Caco-2 (cell line): ENCODE measurements at regions not wholly inside any gene's neighbourhood (a gene's known extent, or its start where the extent isn't known, plus 50 kb on each side); places are given as distances from the start of the nearest gene placed in this dataset.

Source experiments
- BruUV-seq: library from RNA; stranded (reverse); fragments of 400-500 nt; replicated peaks from 2 replicates; lab custom pipeline; 2021; lab: Mats Ljungman, UMichigan
- CTCF ChIA-PET: fragments of 300-600 bp; sonication (Branson Sonifier 250); formaldehyde crosslinking; loops from one replicate; lab custom pipeline; 2022; ENCODE audit warnings: antibody characterized with exemption; lab: Charles Lee
- POLR2A ChIA-PET: fragments of 300-600 bp; sonication (Branson Sonifier 250); formaldehyde crosslinking; loops from one replicate; lab custom pipeline; 2022; ENCODE audit warnings: antibody characterized with exemption; lab: Charles Lee
- DNase-seq, 2 experiments: peaks; one replicate each; pipeline versions ENCODE4 v3.0.0 to v3.0.0-alpha.2; 2020 to 2022
- H3K27me3 ChIP-seq: replicated peaks from 2 replicates; pipeline ENCODE4 v1.6.0; 2011; ENCODE audit warnings: low read length; ENCODE audit not compliant: control insufficient read depth, insufficient read depth
- H3K36me3 ChIP-seq: 2 replicates; pipeline ENCODE4 v1.5.1; 2011; ENCODE audit warnings: low read length; ENCODE audit not compliant: control insufficient read depth, insufficient read depth
- H3K4me1 ChIP-seq: fragments of 250-450 bp; sonication (Bioruptor Pico); 2 replicates; pipeline ENCODE4 v1.5.1; 2020; ENCODE audit warnings: mild to moderate bottlenecking
- H3K4me3 ChIP-seq: 2 replicates; pipeline ENCODE4 v1.5.1; 2011; ENCODE audit warnings: low read depth, mild to moderate bottlenecking, control low read depth, low read length
- H3K9me3 ChIP-seq: fragments of 250-450 bp; sonication (Bioruptor Pico); 2 replicates; pipeline ENCODE4 v1.5.1; 2020; ENCODE audit warnings: mild to moderate bottlenecking, moderate library complexity
- H3K27ac Mint-ChIP-seq: one replicate; pipeline ENCODE4 v1.8.0; 2022; ENCODE audit warnings: mixed read lengths; ENCODE audit not compliant: unreplicated experiment
- H3K27me3 Mint-ChIP-seq: one replicate; pipeline ENCODE4 v1.8.0; 2022; ENCODE audit warnings: mixed read lengths; ENCODE audit not compliant: insufficient read depth, unreplicated experiment
- H3K36me3 Mint-ChIP-seq: one replicate; pipeline ENCODE4 v1.8.0; 2022; ENCODE audit warnings: mild to moderate bottlenecking, mixed read lengths; ENCODE audit not compliant: insufficient read depth, unreplicated experiment
- H3K4me1 Mint-ChIP-seq: one replicate; pipeline ENCODE4 v1.8.0; 2022; ENCODE audit warnings: low read depth, mixed read lengths; ENCODE audit not compliant: unreplicated experiment
- H3K4me3 Mint-ChIP-seq: one replicate; pipeline ENCODE4 v1.8.0; 2022; ENCODE audit warnings: mild to moderate bottlenecking, moderate library complexity, mixed read lengths; ENCODE audit not compliant: unreplicated experiment
- H3K9me3 Mint-ChIP-seq: one replicate; pipeline ENCODE4 v1.8.0; 2022; ENCODE audit warnings: mixed read lengths; ENCODE audit not compliant: unreplicated experiment
- intact Hi-C: fragments of 100-400 bp; cut with micrococcal nuclease; formaldehyde crosslinking; loops from one replicate; pipeline ENCODE4 v1.10.0; 2022; ENCODE audit not compliant: unreplicated experiment
- TF ChIP-seq, protein P1 (sequence below), 2 experiments: fragments of 200-600 bp in 1 of 2; IDR thresholded peaks; 1 replicate in 1 of 2; 2 replicates in 1 of 2; pipeline versions ENCODE4 v1.5.1 to v1.8.0; 2011 to 2022; ENCODE audit warnings: antibody characterized with exemption in 1 of 2, control low read depth in 1 of 2, inconsistent platforms in 1 of 2, low read depth in 1 of 2, low read length in 1 of 2, mild to moderate bottlenecking in 1 of 2, moderate library complexity in 1 of 2; ENCODE audit not compliant: insufficient read depth in 1 of 2, severe bottlenecking in 1 of 2, unreplicated experiment in 1 of 2

DNA sequence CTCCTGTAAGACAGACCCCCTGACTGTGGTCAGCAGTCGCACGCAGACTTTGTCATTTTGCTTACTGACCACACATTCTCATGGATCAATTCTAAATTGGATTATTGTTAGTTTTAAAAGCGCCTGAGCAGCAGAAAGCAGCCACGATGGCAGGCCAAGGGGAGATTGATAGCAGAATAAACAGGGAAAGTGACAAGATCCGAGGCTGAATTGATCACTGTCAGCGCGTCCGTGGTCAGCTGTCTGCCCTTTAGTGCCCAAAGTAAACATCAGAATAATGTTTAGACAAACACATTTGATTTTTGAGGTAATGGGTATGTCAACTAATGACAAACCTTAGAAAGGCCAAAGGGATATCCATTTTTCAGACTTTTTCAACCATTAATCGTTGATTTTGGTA, 426.8 kb downstream of the SETD4 start:
- Mint-ChIP-seq H3K4me3 (no peak overlapping the region), H3K4me1 (no peaks in the 10 kb centered on the region), H3K27me3 (peaks cover 9% of the 10 kb centered on the region), H3K9me3 (no peaks in the 10 kb centered on the region), H3K36me3 (no peaks in the 10 kb centered on the region), H3K27ac (no peak overlapping the region)
- intact Hi-C loops = no loop called here
- CTCF ChIA-PET = no interaction called here
- no peaks in the 10 kb centered on the region for H3K9me3 ChIP-seq
- no peaks in the 10 kb centered on the region for H3K27me3 ChIP-seq
- no peaks in the 10 kb centered on the region for H3K4me1 ChIP-seq
- BruUV-seq = no TSS peak
- POLR2A ChIA-PET = no interaction called here
- DNase-seq = no peak
- H3K4me3 ChIP-seq = no peak overlapping the region
- TF ChIP-seq, protein P1, sequence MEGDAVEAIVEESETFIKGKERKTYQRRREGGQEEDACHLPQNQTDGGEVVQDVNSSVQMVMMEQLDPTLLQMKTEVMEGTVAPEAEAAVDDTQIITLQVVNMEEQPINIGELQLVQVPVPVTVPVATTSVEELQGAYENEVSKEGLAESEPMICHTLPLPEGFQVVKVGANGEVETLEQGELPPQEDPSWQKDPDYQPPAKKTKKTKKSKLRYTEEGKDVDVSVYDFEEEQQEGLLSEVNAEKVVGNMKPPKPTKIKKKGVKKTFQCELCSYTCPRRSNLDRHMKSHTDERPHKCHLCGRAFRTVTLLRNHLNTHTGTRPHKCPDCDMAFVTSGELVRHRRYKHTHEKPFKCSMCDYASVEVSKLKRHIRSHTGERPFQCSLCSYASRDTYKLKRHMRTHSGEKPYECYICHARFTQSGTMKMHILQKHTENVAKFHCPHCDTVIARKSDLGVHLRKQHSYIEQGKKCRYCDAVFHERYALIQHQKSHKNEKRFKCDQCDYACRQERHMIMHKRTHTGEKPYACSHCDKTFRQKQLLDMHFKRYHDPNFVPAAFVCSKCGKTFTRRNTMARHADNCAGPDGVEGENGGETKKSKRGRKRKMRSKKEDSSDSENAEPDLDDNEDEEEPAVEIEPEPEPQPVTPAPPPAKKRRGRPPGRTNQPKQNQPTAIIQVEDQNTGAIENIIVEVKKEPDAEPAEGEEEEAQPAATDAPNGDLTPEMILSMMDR (IDR thresholded peaks at IDR 0.05; ENCODE audit: insufficient read depth in 1 of 2, low read depth in 1 of 2, low read length in 1 of 2, severe bottlenecking in 1 of 2, unreplicated experiment in 1 of 2) = no peak
- no peaks in the 10 kb centered on the region for H3K36me3 ChIP-seq

DNA sequence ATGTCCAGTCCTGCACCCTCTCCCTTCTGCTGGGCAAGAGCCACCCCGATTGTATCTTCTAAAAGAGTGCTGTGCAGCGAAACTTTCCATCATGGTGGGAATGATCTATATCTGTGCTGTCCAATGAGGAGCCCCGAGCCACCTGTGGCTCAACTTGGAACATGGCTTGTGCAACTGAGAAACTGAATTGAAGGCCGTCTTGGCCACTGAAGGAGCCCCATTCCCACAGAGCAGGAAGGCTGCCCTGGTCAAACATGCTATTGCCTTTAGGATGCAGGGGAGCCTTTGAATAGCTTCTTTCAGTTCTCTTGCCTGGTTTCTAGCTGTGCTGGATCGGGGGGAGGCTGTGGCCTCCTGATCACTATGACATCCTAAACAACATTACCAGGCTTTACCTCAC, 427.6 kb downstream of the SETD4 start:
- Histone ChIP-seq H3K36me3 (no peaks in the 10 kb centered on the region), H3K9me3 (no peaks in the 10 kb centered on the region), H3K4me3 (no peak overlapping the region), H3K27me3 (no peaks in the 10 kb centered on the region), H3K4me1 (no peaks in the 10 kb centered on the region)
- CTCF ChIA-PET = no interaction called here
- no TSS peak for BruUV-seq
- H3K9me3 Mint-ChIP-seq = no peaks in the 10 kb centered on the region
- no peak overlapping the region for H3K27ac Mint-ChIP-seq
- H3K36me3 Mint-ChIP-seq = no peaks in the 10 kb centered on the region
- peaks cover 9% of the 10 kb centered on the region for H3K27me3 Mint-ChIP-seq
- intact Hi-C loops = no loop called here
- POLR2A ChIA-PET = no interaction called here
- TF ChIP-seq, protein P1 (IDR thresholded peaks at IDR 0.05; ENCODE audit: insufficient read depth in 1 of 2, low read depth in 1 of 2, low read length in 1 of 2, severe bottlenecking in 1 of 2, unreplicated experiment in 1 of 2) = no peak
- DNase-seq = no peak
- no peaks in the 10 kb centered on the region for H3K4me1 Mint-ChIP-seq
- no peak overlapping the region for H3K4me3 Mint-ChIP-seq

DNA sequence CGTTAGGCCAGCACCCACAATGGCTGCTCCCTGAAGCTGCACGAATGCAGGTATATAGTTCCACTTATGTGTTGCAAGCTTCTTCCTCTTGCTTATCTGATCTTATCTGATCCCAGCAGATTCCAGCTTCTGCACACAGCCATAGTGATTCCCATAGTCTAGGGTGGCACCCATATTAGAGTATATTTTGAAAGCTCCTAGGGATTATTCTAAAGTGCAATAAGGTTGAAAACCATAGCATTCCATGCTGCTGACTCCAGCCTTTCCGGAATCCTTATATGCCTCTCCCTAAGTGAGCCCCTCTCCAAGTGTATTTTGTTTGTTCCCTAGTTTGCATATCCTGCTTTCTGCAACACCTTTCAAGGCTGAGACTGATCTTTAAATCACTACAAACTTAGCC, 432.0 kb downstream of the SETD4 start:
- no peaks in the 10 kb centered on the region for H3K36me3 ChIP-seq
- intact Hi-C loops = no loop called here
- no peak overlapping the region for H3K4me3 ChIP-seq
- no peaks in the 10 kb centered on the region for H3K27me3 ChIP-seq
- Mint-ChIP-seq H3K27me3 (peaks cover 8% of the 10 kb centered on the region), H3K27ac (no peak overlapping the region), H3K9me3 (no peaks in the 10 kb centered on the region), H3K4me1 (no peaks in the 10 kb centered on the region), H3K4me3 (no peak overlapping the region), H3K36me3 (no peaks in the 10 kb centered on the region)
- no TSS peak for BruUV-seq
- H3K4me1 ChIP-seq = no peaks in the 10 kb centered on the region
- DNase-seq = no peak
- POLR2A ChIA-PET = interaction anchor here (0.6 kb wide), 1 partner anchor 47 kb away, joined by 3 read pairs; no protein-coding TSS in a partner anchor
- CTCF ChIA-PET = no interaction called here
- TF ChIP-seq, protein P1 (IDR thresholded peaks at IDR 0.05; ENCODE audit: insufficient read depth in 1 of 2, low read depth in 1 of 2, low read length in 1 of 2, severe bottlenecking in 1 of 2, unreplicated experiment in 1 of 2) = no peak
- H3K9me3 ChIP-seq = no peaks in the 10 kb centered on the region
